ENCODE measurements at regions not wholly inside any gene's neighbourhood (a gene's known extent, or its start where the extent isn't known, plus 50 kb on each side); places are given as distances from the start of the nearest gene placed in this dataset.

DNA sequence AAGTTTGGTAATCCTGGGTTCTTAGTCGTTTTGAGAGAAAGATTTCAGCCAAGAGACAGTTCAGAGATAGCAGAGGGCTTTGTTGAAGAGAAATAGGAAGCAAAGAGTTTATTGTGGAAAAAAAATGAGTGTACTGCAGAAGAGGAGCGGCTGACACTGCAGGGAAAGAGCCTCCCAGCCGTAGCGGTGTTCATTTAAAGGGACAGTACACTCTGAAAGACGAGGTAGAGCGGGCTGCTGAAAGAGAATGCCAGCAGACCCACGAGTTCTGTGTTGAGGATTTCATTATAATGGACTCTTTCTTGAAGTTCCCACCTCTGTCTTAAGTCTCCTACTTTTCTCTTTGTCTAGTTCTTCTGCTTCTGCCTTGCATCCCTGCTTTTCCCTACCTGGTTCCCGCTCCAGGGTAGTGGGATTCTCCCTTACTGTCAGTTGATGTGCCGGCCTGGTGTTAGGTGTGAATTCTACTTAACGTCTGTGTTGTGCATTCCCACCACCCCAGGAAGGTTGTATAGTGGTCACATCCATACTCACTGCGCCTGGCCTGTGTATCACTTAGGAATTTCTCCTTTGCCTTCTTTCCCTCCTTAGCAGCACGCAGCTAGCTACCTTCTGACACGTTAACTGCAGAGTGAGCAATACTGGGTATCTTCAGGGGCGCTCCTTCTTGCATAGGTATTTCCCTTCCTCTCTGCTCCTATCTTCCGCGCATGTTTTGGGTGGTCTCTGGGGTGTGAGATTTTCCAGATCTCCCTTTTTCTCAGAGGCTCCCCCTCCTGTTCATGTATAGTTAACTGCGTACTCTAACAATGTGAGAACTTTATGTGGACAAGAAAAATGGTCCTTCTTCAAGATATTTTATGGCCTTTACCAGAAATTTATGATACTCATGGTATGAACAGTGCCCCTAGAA lies 164.5 kb downstream of the PTH2R start:
- Histone ChIP-seq H3K27me3 (ENCODE audit: control insufficient read depth in 1 of 2, insufficient read depth in 2 of 2, low read length in 2 of 2) (no peaks in the 10 kb centered on the region), H3K4me3 (ENCODE audit: low read length in 2 of 2) (no peak overlapping the region), H3K27ac (ENCODE audit: low read length) (no peak overlapping the region), H3K9me3 (ENCODE audit: control insufficient read depth in 2 of 2, low read length in 2 of 2) (no peaks in the 10 kb centered on the region), H3K4me1 (ENCODE audit: control insufficient read depth, insufficient read depth, low read length) (no peaks in the 10 kb centered on the region), H3K36me3 (ENCODE audit: control insufficient read depth in 2 of 2, insufficient read depth in 2 of 2, low read length in 2 of 2) (no peaks in the 10 kb centered on the region), H3K9ac (ENCODE audit: low read length in 2 of 2) (no peak overlapping the region)

DNA sequence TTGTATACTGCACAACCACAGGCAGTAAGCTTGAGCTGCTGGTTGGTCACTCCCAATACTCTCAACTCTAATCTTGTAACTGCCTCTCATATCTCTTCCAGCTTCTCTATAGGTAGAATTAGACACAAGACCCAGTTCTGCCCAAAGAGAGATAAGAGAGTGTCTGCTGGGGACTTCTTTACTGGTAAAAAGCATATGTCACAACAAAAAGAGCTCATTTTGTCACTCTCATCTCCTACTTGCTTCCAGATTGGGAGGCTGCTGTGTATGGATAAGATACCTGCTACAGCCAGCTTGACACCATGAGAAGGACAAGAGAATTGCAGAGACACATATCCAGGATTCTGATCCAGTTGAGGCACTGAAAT lies 165.2 kb downstream of the PTH2R start:
- Histone ChIP-seq H3K4me3 (ENCODE audit: low read length in 2 of 2) (no peak overlapping the region), H3K9me3 (ENCODE audit: control insufficient read depth in 2 of 2, low read length in 2 of 2) (no peaks in the 10 kb centered on the region), H3K36me3 (ENCODE audit: control insufficient read depth in 2 of 2, insufficient read depth in 2 of 2, low read length in 2 of 2) (no peaks in the 10 kb centered on the region), H3K27me3 (ENCODE audit: control insufficient read depth in 1 of 2, insufficient read depth in 2 of 2, low read length in 2 of 2) (no peaks in the 10 kb centered on the region), H3K27ac (ENCODE audit: low read length) (no peak overlapping the region), H3K9ac (ENCODE audit: low read length in 2 of 2) (no peak overlapping the region), H3K4me1 (ENCODE audit: control insufficient read depth, insufficient read depth, low read length) (no peaks in the 10 kb centered on the region)

DNA sequence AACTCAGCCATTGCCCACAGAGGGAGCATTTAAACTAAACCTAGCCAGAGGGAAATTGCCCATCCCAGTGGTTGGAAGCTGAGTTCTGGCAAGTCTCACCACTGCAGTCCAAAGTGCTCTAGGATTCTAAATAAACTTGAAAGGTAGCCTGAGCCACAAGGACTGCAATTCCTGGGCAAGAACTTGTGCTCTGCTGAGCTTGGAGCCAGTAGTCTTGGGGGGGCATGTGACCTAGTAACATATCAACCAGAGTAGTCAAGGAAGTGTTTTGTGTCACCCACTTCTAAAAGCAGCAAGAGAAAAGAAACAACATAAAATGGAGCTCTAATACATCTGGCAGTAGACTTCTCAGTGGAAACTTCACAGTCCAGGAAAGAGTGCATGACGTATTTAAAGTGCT lies 167.0 kb downstream of the PTH2R start:
- no peak overlapping the region for H3K27ac ChIP-seq (ENCODE audit: low read length)
- H3K27me3 ChIP-seq (ENCODE audit: control insufficient read depth in 1 of 2, insufficient read depth in 2 of 2, low read length in 2 of 2), result no peaks in the 10 kb centered on the region
- H3K9ac ChIP-seq (ENCODE audit: low read length in 2 of 2), result no peak overlapping the region
- H3K36me3 ChIP-seq (ENCODE audit: control insufficient read depth in 2 of 2, insufficient read depth in 2 of 2, low read length in 2 of 2), result no peaks in the 10 kb centered on the region
- H3K9me3 ChIP-seq (ENCODE audit: control insufficient read depth in 2 of 2, low read length in 2 of 2), result no peaks in the 10 kb centered on the region
- no peaks in the 10 kb centered on the region for H3K4me1 ChIP-seq (ENCODE audit: control insufficient read depth, insufficient read depth, low read length)
- no peak overlapping the region for H3K4me3 ChIP-seq (ENCODE audit: low read length in 2 of 2)

GRCh38 chr2:208579678-208580077 lies 173.1 kb downstream of the PTH2R start:
- Histone ChIP-seq H3K4me3 (ENCODE audit: low read length in 2 of 2) (no peak overlapping the region), H3K9me3 (ENCODE audit: control insufficient read depth in 2 of 2, low read length in 2 of 2) (no peaks in the 10 kb centered on the region), H3K4me1 (ENCODE audit: control insufficient read depth, insufficient read depth, low read length) (no peaks in the 10 kb centered on the region), H3K36me3 (ENCODE audit: control insufficient read depth in 2 of 2, insufficient read depth in 2 of 2, low read length in 2 of 2) (no peaks in the 10 kb centered on the region), H3K9ac (ENCODE audit: low read length in 2 of 2) (no peak overlapping the region), H3K27ac (ENCODE audit: low read length) (no peak overlapping the region), H3K27me3 (ENCODE audit: control insufficient read depth in 1 of 2, insufficient read depth in 2 of 2, low read length in 2 of 2) (no peaks in the 10 kb centered on the region)

DNA sequence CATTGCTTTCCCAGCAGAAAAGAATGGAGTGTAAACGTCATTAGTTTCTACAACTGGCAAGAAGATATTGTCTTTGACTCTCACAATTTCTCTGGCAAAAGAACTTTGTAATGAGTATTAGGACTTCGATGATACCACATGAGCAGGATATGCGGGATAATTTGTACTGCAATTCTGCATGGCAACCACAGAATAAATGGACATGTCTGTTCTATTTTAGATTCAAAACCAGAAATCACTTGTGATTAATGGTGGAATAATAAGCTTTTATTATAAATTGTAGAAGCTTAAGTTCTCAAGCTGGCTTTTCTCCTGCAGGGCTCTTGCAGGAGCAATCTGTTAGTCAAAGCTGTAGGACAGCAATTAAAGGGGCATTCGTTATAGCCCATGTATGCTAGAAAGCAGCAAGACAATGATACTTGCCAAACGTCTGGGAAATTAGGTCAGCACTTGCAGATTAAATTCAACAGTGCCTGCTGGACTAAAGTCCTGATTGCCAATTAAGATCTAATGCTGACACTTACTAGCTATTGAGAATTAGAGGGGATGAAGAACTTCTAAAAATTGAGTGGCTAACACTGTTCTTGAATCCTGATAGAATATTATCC lies 177.9 kb downstream of the PTH2R start:
- H3K9me3 ChIP-seq (ENCODE audit: control insufficient read depth in 2 of 2, low read length in 2 of 2), result no peaks in the 10 kb centered on the region

GRCh38 chr2:208586516-208586915 lies 179.9 kb downstream of the PTH2R start:
- H3K4me1 ChIP-seq (ENCODE audit: control insufficient read depth, insufficient read depth, low read length), result no peaks in the 10 kb centered on the region
- H3K9ac ChIP-seq (ENCODE audit: low read length in 2 of 2), result no peak overlapping the region
- no peaks in the 10 kb centered on the region for H3K9me3 ChIP-seq (ENCODE audit: control insufficient read depth in 2 of 2, low read length in 2 of 2)
- H3K27me3 ChIP-seq (ENCODE audit: control insufficient read depth in 1 of 2, insufficient read depth in 2 of 2, low read length in 2 of 2), result no peaks in the 10 kb centered on the region
- no peak overlapping the region for H3K27ac ChIP-seq (ENCODE audit: low read length)
- no peaks in the 10 kb centered on the region for H3K36me3 ChIP-seq (ENCODE audit: control insufficient read depth in 2 of 2, insufficient read depth in 2 of 2, low read length in 2 of 2)
- H3K4me3 ChIP-seq (ENCODE audit: low read length in 2 of 2), result no peak overlapping the region

More for the DNA sequence above, 177.9 kb downstream of the PTH2R start:
- no peak overlapping the region for H3K4me3 ChIP-seq (ENCODE audit: low read length in 2 of 2)
- H3K27ac ChIP-seq (ENCODE audit: low read length), result no peak overlapping the region
- no peaks in the 10 kb centered on the region for H3K4me1 ChIP-seq (ENCODE audit: control insufficient read depth, insufficient read depth, low read length)
- no peaks in the 10 kb centered on the region for H3K27me3 ChIP-seq (ENCODE audit: control insufficient read depth in 1 of 2, insufficient read depth in 2 of 2, low read length in 2 of 2)
- H3K9ac ChIP-seq (ENCODE audit: low read length in 2 of 2), result no peak overlapping the region
- H3K36me3 ChIP-seq (ENCODE audit: control insufficient read depth in 2 of 2, insufficient read depth in 2 of 2, low read length in 2 of 2), result no peaks in the 10 kb centered on the region

- H3K27ac ChIP-seq (ENCODE audit: low read length), result no peak overlapping the region
- no peaks in the 10 kb centered on the region for H3K9me3 ChIP-seq (ENCODE audit: control insufficient read depth in 2 of 2, low read length in 2 of 2)
- H3K27me3 ChIP-seq (ENCODE audit: control insufficient read depth in 1 of 2, insufficient read depth in 2 of 2, low read length in 2 of 2), result no peaks in the 10 kb centered on the region
Measured at GRCh38 chr2:208594642-208595385, 188.2 kb downstream of the PTH2R start.

DNA sequence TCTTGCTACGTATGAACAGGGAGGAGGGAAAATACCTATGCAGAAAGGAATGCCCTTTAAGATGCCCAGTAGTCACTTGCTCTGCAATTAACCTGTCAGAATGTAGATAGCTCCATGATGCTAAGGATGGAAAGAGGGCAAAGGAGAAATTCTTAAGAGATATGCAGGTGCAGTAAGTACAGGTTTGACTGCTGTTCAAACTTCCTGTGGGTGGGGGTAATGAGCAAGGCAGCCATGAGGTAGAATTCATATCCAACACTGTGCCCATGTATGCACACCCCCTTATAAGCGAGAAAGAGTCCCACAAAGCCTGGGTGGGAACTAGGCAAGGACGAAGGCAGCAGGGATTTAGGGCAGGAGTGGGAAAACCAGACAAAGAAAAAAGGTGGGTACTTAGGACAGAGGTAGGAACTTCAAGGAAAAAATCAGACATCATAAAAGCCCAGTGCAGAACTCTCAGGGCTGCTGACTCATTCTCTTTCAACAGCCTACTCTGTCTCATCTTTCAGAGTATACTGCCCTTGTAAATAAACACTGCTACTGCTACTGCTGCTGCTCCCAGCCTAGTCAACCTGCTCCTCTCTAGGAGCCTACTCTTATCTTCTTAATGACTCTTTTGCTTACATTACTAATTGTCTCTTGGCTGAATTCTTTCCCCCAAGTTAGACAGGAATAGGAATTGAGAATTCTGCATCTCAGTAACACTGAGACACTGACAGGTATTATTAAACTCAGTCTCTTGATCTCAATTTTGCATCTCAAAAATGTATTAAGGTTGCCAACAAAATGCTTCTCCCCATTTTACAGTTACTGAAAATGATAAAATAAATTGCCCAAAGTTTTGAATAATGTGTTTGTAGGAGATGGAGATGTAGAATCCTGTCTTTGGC lies 189.0 kb downstream of the PTH2R start:
- Histone ChIP-seq H3K4me1 (ENCODE audit: control insufficient read depth, insufficient read depth, low read length) (no peaks in the 10 kb centered on the region), H3K4me3 (ENCODE audit: low read length in 2 of 2) (no peak overlapping the region), H3K9ac (ENCODE audit: low read length in 2 of 2) (no peak overlapping the region), H3K27me3 (ENCODE audit: control insufficient read depth in 1 of 2, insufficient read depth in 2 of 2, low read length in 2 of 2) (no peaks in the 10 kb centered on the region), H3K36me3 (ENCODE audit: control insufficient read depth in 2 of 2, insufficient read depth in 2 of 2, low read length in 2 of 2) (no peaks in the 10 kb centered on the region), H3K27ac (ENCODE audit: low read length) (no peak overlapping the region), H3K9me3 (ENCODE audit: control insufficient read depth in 2 of 2, low read length in 2 of 2) (no peaks in the 10 kb centered on the region)

More at GRCh38 chr2:208594642-208595385, 188.2 kb downstream of the PTH2R start:
- no peaks in the 10 kb centered on the region for H3K36me3 ChIP-seq (ENCODE audit: control insufficient read depth in 2 of 2, insufficient read depth in 2 of 2, low read length in 2 of 2)
- H3K9ac ChIP-seq (ENCODE audit: low read length in 2 of 2), result no peak overlapping the region
- H3K4me3 ChIP-seq (ENCODE audit: low read length in 2 of 2), result no peak overlapping the region
- no peaks in the 10 kb centered on the region for H3K4me1 ChIP-seq (ENCODE audit: control insufficient read depth, insufficient read depth, low read length)

DNA sequence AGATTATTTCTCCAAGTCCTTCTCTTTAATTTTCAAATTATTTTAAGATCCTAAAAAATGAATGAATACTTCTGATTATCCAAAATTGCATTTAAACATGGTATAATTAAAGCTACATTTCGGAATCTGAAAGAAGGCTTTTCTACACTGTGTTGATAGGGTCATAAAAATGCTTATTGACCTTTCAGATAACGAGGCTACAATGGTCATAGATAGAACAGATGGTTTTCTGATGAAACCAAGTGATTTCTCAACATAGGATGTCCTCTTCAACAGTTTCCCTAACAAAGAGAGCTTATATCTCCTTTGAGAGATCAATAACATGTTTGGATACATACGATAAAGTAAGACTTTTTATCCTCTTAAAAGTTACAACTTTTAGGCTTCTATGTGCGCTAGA lies 201.1 kb downstream of the PTH2R start:
- Histone ChIP-seq H3K27me3 (ENCODE audit: control insufficient read depth in 1 of 2, insufficient read depth in 2 of 2, low read length in 2 of 2) (no peaks in the 10 kb centered on the region), H3K9ac (ENCODE audit: low read length in 2 of 2) (no peak overlapping the region), H3K9me3 (ENCODE audit: control insufficient read depth in 2 of 2, low read length in 2 of 2) (no peaks in the 10 kb centered on the region), H3K4me1 (ENCODE audit: control insufficient read depth, insufficient read depth, low read length) (no peaks in the 10 kb centered on the region), H3K27ac (ENCODE audit: low read length) (no peak overlapping the region), H3K36me3 (ENCODE audit: control insufficient read depth in 2 of 2, insufficient read depth in 2 of 2, low read length in 2 of 2) (no peaks in the 10 kb centered on the region), H3K4me3 (ENCODE audit: low read length in 2 of 2) (no peak overlapping the region)

GRCh38 chr2:208608122-208608835 lies 201.7 kb downstream of the PTH2R start:
- H3K9me3 ChIP-seq (ENCODE audit: control insufficient read depth in 2 of 2, low read length in 2 of 2), result no peaks in the 10 kb centered on the region
- no peak overlapping the region for H3K4me3 ChIP-seq (ENCODE audit: low read length in 2 of 2)

More at GRCh38 chr2:208608122-208608835, 201.7 kb downstream of the PTH2R start:
- Histone ChIP-seq H3K36me3 (ENCODE audit: control insufficient read depth in 2 of 2, insufficient read depth in 2 of 2, low read length in 2 of 2) (no peaks in the 10 kb centered on the region), H3K27me3 (ENCODE audit: control insufficient read depth in 1 of 2, insufficient read depth in 2 of 2, low read length in 2 of 2) (no peaks in the 10 kb centered on the region), H3K9ac (ENCODE audit: low read length in 2 of 2) (no peak overlapping the region), H3K27ac (ENCODE audit: low read length) (no peak overlapping the region), H3K4me1 (ENCODE audit: control insufficient read depth, insufficient read depth, low read length) (no peaks in the 10 kb centered on the region)
